Neural progenitor cell (in vitro differentiated cells): ENCODE measurements at regions not wholly inside any gene's neighbourhood (a gene's known extent, or its start where the extent isn't known, plus 50 kb on each side); places are given as distances from the start of the nearest gene placed in this dataset.

Experiments used
- DNase-seq: peaks from one replicate; pipeline ENCODE4 v3.0.0-alpha.2; 2016; ENCODE audit warnings: low spot score
- H2AFZ ChIP-seq: fragments of 200-600 bp; sonication (generic); replicated peaks from 2 replicates; pipeline ENCODE4 v1.6.1; 2016; ENCODE audit warnings: antibody characterized with exemption
- H3F3A ChIP-seq: fragments of 200-600 bp; sonication (generic); 2 replicates; pipeline ENCODE4 v1.6.1; 2016; ENCODE audit warnings: antibody characterized with exemption, low read depth
- H3K27ac ChIP-seq: fragments of 200-600 bp; sonication (generic); 2 replicates; pipeline ENCODE4 v1.5.1; 2016; ENCODE audit warnings: mild to moderate bottlenecking
- H3K27me3 ChIP-seq: fragments of 200-600 bp; sonication (generic); 2 replicates; pipeline ENCODE4 v1.6.1; 2016; ENCODE audit warnings: mild to moderate bottlenecking, moderate library complexity
- H3K36me3 ChIP-seq: fragments of 200-600 bp; sonication (generic); 2 replicates; pipeline ENCODE4 v1.5.1; 2016
- H3K4me1 ChIP-seq: fragments of 200-600 bp; sonication (generic); 2 replicates; pipeline ENCODE4 v1.6.1; 2016; ENCODE audit warnings: mixed run types
- H3K4me2 ChIP-seq: fragments of 200-600 bp; sonication (generic); 2 replicates; pipeline ENCODE4 v1.6.1; 2016
- H3K4me3 ChIP-seq: fragments of 200-600 bp; sonication (generic); 2 replicates; pipeline ENCODE4 v1.5.1; 2016
- H3K79me2 ChIP-seq: fragments of 200-600 bp; sonication (generic); 2 replicates; pipeline ENCODE4 v1.6.1; 2016; ENCODE audit warnings: low read depth
- H3K9ac ChIP-seq: fragments of 200-600 bp; sonication (generic); 2 replicates; pipeline ENCODE4 v1.6.1; 2016
- H3K9me3 ChIP-seq: fragments of 200-600 bp; sonication (generic); 2 replicates; pipeline ENCODE4 v1.5.1; 2016; ENCODE audit warnings: low read depth
- H4K20me1 ChIP-seq: fragments of 200-600 bp; sonication (generic); 2 replicates; pipeline ENCODE4 v1.6.1; 2016; ENCODE audit warnings: low read depth
- H3K27ac Mint-ChIP-seq: 3 replicates; pipeline ENCODE4 v1.8.0; 2021; ENCODE audit warnings: mixed read lengths
- H3K27me3 Mint-ChIP-seq: 2 replicates; pipeline ENCODE4 v1.8.0; 2022; ENCODE audit warnings: low read depth, mild to moderate bottlenecking, inconsistent platforms, moderate library complexity, mixed read lengths; ENCODE audit not compliant: insufficient read depth
- H3K36me3 Mint-ChIP-seq: 3 replicates; pipeline ENCODE4 v1.8.0; 2021; ENCODE audit warnings: mixed read lengths
- H3K4me1 Mint-ChIP-seq: 3 replicates; pipeline ENCODE4 v1.8.0; 2021; ENCODE audit warnings: mixed read lengths
- H3K4me3 Mint-ChIP-seq: 3 replicates; pipeline ENCODE4 v1.8.0; 2021; ENCODE audit warnings: mild to moderate bottlenecking, moderate library complexity, mixed read lengths
- H3K9me3 Mint-ChIP-seq: 3 replicates; pipeline ENCODE4 v1.8.0; 2020; ENCODE audit warnings: mixed read lengths
- EZH2 ChIP-seq: fragments of 200-600 bp; sonication (generic); IDR thresholded peaks from 2 replicates; pipeline ENCODE4 v1.6.1; 2017; ENCODE audit warnings: antibody characterized with exemption, mild to moderate bottlenecking, moderate library complexity
- EZH2phosphoT487 ChIP-seq: fragments of 200-600 bp; sonication (generic); IDR thresholded peaks from 2 replicates; pipeline ENCODE4 v1.6.1; 2017; ENCODE audit warnings: antibody characterized with exemption
- TF ChIP-seq, protein P1 (sequence below): fragments of 200-600 bp; sonication (generic); IDR thresholded peaks from 2 replicates; pipeline ENCODE4 v1.5.1; 2017; ENCODE audit warnings: antibody characterized with exemption, mild to moderate bottlenecking

DNA sequence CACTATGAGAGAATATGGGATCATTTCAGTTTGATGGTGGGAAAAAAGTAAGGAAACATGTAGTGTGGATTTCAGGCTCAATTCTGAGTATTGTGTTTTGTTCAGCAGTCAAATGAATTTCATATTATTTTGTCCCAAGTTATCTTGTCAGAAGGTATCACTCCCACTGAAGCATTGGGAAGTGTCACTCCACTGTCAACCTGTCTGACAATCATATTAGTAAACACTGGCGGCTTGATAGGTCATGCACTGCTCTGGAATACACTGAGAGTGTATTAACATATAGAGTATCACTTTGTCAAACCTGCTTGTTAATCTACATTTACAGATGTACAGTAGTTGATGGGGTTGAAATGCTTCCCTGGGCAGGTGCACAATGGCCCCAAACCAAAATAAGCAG, 203.6 kb downstream of the HS3ST3A1 start:
- no peak for DNase-seq

DNA sequence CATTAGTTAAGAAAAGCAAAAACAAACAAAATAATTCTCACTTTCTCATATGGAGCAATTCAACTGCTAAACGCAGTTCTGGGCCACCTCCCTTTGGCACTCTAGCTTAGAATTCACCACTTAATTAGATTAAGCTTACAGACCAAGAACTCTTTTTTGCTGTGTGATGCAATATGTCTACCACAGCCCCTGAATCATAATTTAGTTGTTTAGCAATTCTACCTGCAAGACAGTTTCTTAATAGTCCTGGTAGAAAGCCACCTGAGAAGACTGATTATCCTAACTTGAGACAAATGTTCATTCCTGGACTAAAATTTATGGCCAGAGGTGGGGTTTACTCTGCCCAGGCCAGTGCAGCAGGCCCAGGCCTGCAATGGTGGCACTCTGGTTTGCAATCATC, 205.9 kb downstream of the HS3ST3A1 start:
- H3K27me3 ChIP-seq: no peaks in the 10 kb centered on the region
- H3F3A ChIP-seq: no peaks in the 10 kb centered on the region
- peak overlapping the region; percentile 2 for H3K4me2 ChIP-seq
- no peaks in the 10 kb centered on the region for H3K9me3 ChIP-seq
- Mint-ChIP-seq H3K4me3 (no peak overlapping the region), H3K27ac (peak overlapping the region; percentile 28), H3K36me3 (no peaks in the 10 kb centered on the region), H3K27me3 (peaks cover 4% of the 10 kb centered on the region), H3K4me1 (peaks cover 22% of the 10 kb centered on the region), H3K9me3 (no peaks in the 10 kb centered on the region)
- H3K4me1 ChIP-seq: peaks cover 7% of the 10 kb centered on the region
- H3K27ac ChIP-seq: no peak overlapping the region
- H3K4me3 ChIP-seq: no peak overlapping the region
- H3K79me2 ChIP-seq: no peaks in the 10 kb centered on the region
- DNase-seq: no peak
- TF ChIP-seq, protein P1, sequence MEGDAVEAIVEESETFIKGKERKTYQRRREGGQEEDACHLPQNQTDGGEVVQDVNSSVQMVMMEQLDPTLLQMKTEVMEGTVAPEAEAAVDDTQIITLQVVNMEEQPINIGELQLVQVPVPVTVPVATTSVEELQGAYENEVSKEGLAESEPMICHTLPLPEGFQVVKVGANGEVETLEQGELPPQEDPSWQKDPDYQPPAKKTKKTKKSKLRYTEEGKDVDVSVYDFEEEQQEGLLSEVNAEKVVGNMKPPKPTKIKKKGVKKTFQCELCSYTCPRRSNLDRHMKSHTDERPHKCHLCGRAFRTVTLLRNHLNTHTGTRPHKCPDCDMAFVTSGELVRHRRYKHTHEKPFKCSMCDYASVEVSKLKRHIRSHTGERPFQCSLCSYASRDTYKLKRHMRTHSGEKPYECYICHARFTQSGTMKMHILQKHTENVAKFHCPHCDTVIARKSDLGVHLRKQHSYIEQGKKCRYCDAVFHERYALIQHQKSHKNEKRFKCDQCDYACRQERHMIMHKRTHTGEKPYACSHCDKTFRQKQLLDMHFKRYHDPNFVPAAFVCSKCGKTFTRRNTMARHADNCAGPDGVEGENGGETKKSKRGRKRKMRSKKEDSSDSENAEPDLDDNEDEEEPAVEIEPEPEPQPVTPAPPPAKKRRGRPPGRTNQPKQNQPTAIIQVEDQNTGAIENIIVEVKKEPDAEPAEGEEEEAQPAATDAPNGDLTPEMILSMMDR: no peak
- TF ChIP-seq EZH2 (no peak), EZH2phosphoT487 (no peak)
- H4K20me1 ChIP-seq: no peaks in the 10 kb centered on the region
- H3K36me3 ChIP-seq: no peaks in the 10 kb centered on the region
- peak overlapping the region; percentile 85 for H2AFZ ChIP-seq
- H3K9ac ChIP-seq: no peak overlapping the region

More for the DNA sequence above, 203.6 kb downstream of the HS3ST3A1 start:
- Mint-ChIP-seq H3K27ac (no peak overlapping the region), H3K4me1 (peaks cover 23% of the 10 kb centered on the region), H3K36me3 (peaks cover 1% of the 10 kb centered on the region), H3K27me3 (peaks cover 4% of the 10 kb centered on the region), H3K9me3 (peaks cover 1% of the 10 kb centered on the region), H3K4me3 (no peak overlapping the region)
- Histone ChIP-seq H3K9me3 (no peaks in the 10 kb centered on the region), H3K27ac (no peak overlapping the region), H4K20me1 (no peaks in the 10 kb centered on the region), H3K79me2 (no peaks in the 10 kb centered on the region), H3K9ac (no peak overlapping the region), H3K4me2 (no peak overlapping the region), H3K27me3 (no peaks in the 10 kb centered on the region), H3K4me3 (no peak overlapping the region), H3K36me3 (no peaks in the 10 kb centered on the region), H2AFZ (no peak overlapping the region), H3F3A (no peaks in the 10 kb centered on the region), H3K4me1 (peaks cover 7% of the 10 kb centered on the region)
- no peak for TF ChIP-seq EZH2
- TF ChIP-seq, protein P1: no peak
- TF ChIP-seq EZH2phosphoT487: no peak

DNA sequence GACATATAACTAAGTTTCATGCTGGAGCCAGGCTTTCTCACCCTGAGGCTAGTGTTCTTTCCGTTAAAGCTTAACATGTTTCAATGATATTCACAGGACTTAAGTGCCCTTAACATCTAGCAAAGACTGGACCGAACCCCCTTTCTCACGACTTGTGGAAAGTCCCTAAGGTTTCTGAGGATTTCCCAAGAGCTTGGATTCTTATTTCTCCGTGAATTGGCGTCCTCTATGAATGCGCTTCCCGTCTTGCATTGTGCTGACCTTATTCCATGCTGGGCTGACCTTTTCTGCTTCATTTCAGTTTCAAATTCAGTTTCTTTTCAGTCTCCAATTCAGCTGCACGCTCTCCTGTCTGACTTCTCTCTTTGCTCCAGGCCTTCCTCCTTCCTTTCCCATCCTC, 206.4 kb downstream of the HS3ST3A1 start:
- H3K27me3 Mint-ChIP-seq: peaks cover 4% of the 10 kb centered on the region
- peak overlapping the region; percentile 85 for H2AFZ ChIP-seq
- no peak for DNase-seq
- no peaks in the 10 kb centered on the region for H4K20me1 ChIP-seq
- peak overlapping the region; percentile 26 for H3K27ac Mint-ChIP-seq
- peaks cover 7% of the 10 kb centered on the region for H3K4me1 ChIP-seq
- no peak overlapping the region for H3K9ac ChIP-seq
- H3K4me3 ChIP-seq: no peak overlapping the region
- no peaks in the 10 kb centered on the region for H3F3A ChIP-seq
- H3K4me1 Mint-ChIP-seq: peaks cover 22% of the 10 kb centered on the region
- H3K9me3 ChIP-seq: no peaks in the 10 kb centered on the region
- H3K4me3 Mint-ChIP-seq: no peak overlapping the region
- H3K4me2 ChIP-seq: peak overlapping the region; percentile 2
- H3K27ac ChIP-seq: no peak overlapping the region
- no peaks in the 10 kb centered on the region for H3K9me3 Mint-ChIP-seq
- no peaks in the 10 kb centered on the region for H3K36me3 ChIP-seq
- H3K36me3 Mint-ChIP-seq: no peaks in the 10 kb centered on the region
- H3K79me2 ChIP-seq: no peaks in the 10 kb centered on the region
- H3K27me3 ChIP-seq: no peaks in the 10 kb centered on the region
- no peak for TF ChIP-seq EZH2
- TF ChIP-seq, protein P1: no peak
- TF ChIP-seq EZH2phosphoT487: no peak
